ENCODE measurements at regions not wholly inside any gene's neighbourhood (a gene's known extent, or its start where the extent isn't known, plus 50 kb on each side); places are given as distances from the start of the nearest gene placed in this dataset.

DNA sequence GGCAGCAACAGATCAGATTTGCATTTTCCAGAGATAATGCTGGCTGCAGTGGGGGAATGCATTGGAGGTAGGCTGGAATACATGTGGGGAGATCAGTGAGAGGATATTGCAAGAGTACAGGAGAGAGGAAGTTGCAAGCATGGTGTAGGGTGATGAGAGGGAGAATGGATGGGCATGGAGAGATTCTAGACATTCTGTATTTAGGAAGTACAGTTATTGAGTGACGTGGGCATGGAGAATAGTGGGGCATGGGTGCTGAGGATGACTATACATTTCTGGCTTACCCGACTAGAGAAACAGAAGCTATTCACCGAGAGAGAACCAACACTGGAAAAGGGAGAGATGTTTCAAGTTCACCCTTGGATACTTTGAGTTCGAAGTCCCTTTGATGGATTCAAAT, 116.9 kb upstream of the SVIL start (continued):
- TF ChIP-seq, protein P1, sequence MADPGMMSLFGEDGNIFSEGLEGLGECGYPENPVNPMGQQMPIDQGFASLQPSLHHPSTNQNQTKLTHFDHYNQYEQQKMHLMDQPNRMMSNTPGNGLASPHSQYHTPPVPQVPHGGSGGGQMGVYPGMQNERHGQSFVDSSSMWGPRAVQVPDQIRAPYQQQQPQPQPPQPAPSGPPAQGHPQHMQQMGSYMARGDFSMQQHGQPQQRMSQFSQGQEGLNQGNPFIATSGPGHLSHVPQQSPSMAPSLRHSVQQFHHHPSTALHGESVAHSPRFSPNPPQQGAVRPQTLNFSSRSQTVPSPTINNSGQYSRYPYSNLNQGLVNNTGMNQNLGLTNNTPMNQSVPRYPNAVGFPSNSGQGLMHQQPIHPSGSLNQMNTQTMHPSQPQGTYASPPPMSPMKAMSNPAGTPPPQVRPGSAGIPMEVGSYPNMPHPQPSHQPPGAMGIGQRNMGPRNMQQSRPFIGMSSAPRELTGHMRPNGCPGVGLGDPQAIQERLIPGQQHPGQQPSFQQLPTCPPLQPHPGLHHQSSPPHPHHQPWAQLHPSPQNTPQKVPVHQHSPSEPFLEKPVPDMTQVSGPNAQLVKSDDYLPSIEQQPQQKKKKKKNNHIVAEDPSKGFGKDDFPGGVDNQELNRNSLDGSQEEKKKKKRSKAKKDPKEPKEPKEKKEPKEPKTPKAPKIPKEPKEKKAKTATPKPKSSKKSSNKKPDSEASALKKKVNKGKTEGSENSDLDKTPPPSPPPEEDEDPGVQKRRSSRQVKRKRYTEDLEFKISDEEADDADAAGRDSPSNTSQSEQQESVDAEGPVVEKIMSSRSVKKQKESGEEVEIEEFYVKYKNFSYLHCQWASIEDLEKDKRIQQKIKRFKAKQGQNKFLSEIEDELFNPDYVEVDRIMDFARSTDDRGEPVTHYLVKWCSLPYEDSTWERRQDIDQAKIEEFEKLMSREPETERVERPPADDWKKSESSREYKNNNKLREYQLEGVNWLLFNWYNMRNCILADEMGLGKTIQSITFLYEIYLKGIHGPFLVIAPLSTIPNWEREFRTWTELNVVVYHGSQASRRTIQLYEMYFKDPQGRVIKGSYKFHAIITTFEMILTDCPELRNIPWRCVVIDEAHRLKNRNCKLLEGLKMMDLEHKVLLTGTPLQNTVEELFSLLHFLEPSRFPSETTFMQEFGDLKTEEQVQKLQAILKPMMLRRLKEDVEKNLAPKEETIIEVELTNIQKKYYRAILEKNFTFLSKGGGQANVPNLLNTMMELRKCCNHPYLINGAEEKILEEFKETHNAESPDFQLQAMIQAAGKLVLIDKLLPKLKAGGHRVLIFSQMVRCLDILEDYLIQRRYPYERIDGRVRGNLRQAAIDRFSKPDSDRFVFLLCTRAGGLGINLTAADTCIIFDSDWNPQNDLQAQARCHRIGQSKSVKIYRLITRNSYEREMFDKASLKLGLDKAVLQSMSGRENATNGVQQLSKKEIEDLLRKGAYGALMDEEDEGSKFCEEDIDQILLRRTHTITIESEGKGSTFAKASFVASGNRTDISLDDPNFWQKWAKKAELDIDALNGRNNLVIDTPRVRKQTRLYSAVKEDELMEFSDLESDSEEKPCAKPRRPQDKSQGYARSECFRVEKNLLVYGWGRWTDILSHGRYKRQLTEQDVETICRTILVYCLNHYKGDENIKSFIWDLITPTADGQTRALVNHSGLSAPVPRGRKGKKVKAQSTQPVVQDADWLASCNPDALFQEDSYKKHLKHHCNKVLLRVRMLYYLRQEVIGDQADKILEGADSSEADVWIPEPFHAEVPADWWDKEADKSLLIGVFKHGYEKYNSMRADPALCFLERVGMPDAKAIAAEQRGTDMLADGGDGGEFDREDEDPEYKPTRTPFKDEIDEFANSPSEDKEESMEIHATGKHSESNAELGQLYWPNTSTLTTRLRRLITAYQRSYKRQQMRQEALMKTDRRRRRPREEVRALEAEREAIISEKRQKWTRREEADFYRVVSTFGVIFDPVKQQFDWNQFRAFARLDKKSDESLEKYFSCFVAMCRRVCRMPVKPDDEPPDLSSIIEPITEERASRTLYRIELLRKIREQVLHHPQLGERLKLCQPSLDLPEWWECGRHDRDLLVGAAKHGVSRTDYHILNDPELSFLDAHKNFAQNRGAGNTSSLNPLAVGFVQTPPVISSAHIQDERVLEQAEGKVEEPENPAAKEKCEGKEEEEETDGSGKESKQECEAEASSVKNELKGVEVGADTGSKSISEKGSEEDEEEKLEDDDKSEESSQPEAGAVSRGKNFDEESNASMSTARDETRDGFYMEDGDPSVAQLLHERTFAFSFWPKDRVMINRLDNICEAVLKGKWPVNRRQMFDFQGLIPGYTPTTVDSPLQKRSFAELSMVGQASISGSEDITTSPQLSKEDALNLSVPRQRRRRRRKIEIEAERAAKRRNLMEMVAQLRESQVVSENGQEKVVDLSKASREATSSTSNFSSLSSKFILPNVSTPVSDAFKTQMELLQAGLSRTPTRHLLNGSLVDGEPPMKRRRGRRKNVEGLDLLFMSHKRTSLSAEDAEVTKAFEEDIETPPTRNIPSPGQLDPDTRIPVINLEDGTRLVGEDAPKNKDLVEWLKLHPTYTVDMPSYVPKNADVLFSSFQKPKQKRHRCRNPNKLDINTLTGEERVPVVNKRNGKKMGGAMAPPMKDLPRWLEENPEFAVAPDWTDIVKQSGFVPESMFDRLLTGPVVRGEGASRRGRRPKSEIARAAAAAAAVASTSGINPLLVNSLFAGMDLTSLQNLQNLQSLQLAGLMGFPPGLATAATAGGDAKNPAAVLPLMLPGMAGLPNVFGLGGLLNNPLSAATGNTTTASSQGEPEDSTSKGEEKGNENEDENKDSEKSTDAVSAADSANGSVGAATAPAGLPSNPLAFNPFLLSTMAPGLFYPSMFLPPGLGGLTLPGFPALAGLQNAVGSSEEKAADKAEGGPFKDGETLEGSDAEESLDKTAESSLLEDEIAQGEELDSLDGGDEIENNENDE (IDR thresholded peaks at IDR 0.05; ENCODE audit: low read depth, low read length): no peak
- TF ChIP-seq RBBP5 (IDR thresholded peaks at IDR 0.05; ENCODE audit: borderline replicate concordance, insufficient read depth, low read length, poor library complexity, severe bottlenecking): no peak
- TF ChIP-seq GATAD2A (IDR thresholded peaks at IDR 0.05): no peak
- no peak for TF ChIP-seq ETS2 (tag; IDR thresholded peaks at IDR 0.05; ENCODE audit: borderline replicate concordance, poor library complexity, severe bottlenecking)
- TF ChIP-seq ZNF766 (CRISPR knock-in tag; conservative IDR thresholded peaks at IDR 0.05): no peak
- TF ChIP-seq SMC3 (conservative IDR thresholded peaks at IDR 0.05; ENCODE audit: insufficient read depth, low read depth, low read length): no peak

All from K562 (cell line).